Hepatocyte (in vitro differentiated cells): ENCODE measurements at regions not wholly inside any gene's neighbourhood (a gene's known extent, or its start where the extent isn't known, plus 50 kb on each side); places are given as distances from the start of the nearest gene placed in this dataset.

Source experiments
- CTCF ChIP-seq: fragments of 200-600 bp; sonication (generic); IDR thresholded peaks from 2 replicates; pipeline ENCODE4 v1.5.1; 2016; ENCODE audit warnings: antibody characterized with exemption, mild to moderate bottlenecking; ENCODE audit not compliant: poor library complexity
- EZH2 ChIP-seq: fragments of 200-600 bp; sonication (generic); IDR thresholded peaks from 2 replicates; pipeline ENCODE4 v1.6.1; 2016; ENCODE audit warnings: antibody characterized with exemption, mild to moderate bottlenecking, borderline replicate concordance

- TF ChIP-seq CTCF: no peak
- TF ChIP-seq EZH2: no peak
These were observed 251.8 kb upstream of the OPRM1 start for GRCh38 chr6:153787341-153787606.
